Dendritic cell treated with granulocyte-macrophage colony-stimulating factor and Interleukin-4, amounts not matched to agents 40 ng/mL and 50 ng/mL, for 4 days (primary cell): ENCODE measurements at regions not wholly inside any gene's neighbourhood (a gene's known extent, or its start where the extent isn't known, plus 50 kb on each side); places are given as distances from the start of the nearest gene placed in this dataset.

Experiments used
- H3K27ac Mint-ChIP-seq: one replicate; pipeline ENCODE4 v1.8.0; 2022; ENCODE audit warnings: mild to moderate bottlenecking, mixed read lengths
- H3K27me3 Mint-ChIP-seq: one replicate; pipeline ENCODE4 v1.8.0; 2022; ENCODE audit warnings: mild to moderate bottlenecking, mixed read lengths
- H3K36me3 Mint-ChIP-seq: one replicate; pipeline ENCODE4 v1.8.0; 2022; ENCODE audit warnings: low read depth, mixed read lengths
- H3K4me1 Mint-ChIP-seq: one replicate; pipeline ENCODE4 v1.8.0; 2022; ENCODE audit warnings: low read depth, mixed read lengths
- H3K4me3 Mint-ChIP-seq: one replicate; pipeline ENCODE4 v1.8.0; 2022; ENCODE audit warnings: mild to moderate bottlenecking, moderate library complexity, mixed read lengths
- H3K9me3 Mint-ChIP-seq: one replicate; pipeline ENCODE4 v1.8.0; 2022; ENCODE audit warnings: mixed read lengths
- intact Hi-C: fragments of 100-400 bp; cut with micrococcal nuclease; formaldehyde crosslinking; loops from one replicate; pipeline ENCODE4 v1.15.0; 2022

DNA sequence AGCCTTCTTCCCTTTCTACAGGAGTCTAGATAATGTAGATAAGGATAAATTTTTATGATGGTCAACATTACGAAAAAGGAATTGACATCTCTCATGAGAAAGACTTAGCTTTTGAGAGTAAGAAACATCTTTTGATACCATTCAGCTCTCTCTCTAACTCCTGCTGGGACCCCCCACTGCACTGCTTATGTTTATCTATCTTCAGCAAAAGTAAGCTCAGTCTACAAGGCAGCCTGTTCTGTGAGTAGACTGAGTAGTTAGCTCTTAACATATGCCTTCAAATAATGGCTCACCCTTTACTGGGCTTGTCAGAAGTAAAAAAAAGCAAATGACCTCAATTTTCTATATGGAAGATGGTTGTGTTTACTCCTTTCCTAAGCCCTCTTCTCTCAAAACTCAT is 372.2 kb upstream of the CDH11 start:
- Mint-ChIP-seq H3K36me3 (no peaks in the 10 kb centered on the region), H3K4me3 (no peak overlapping the region), H3K27me3 (no peaks in the 10 kb centered on the region), H3K27ac (no peak overlapping the region), H3K9me3 (no peaks in the 10 kb centered on the region), H3K4me1 (no peaks in the 10 kb centered on the region)
- intact Hi-C loops: no loop called here

DNA sequence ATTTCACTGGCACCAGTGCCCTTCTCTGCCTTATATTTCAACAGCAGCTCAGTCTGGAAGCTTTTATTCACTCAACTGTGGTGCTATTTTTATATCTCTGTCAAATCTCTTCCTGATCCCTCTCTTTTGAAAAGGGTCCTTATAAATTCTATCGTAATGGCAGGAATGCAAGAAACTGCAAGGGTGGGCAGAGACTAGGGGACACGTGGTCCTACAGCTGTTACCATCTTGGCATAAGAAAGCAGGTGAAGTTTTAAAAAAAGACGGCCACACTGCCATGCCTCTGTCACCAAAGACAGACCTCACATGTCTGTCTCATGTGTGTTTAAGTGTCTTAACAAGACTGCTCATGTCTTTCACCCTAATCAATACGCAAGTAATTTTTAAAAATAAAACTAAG is 368.4 kb upstream of the CDH11 start:
- Mint-ChIP-seq H3K4me1 (no peaks in the 10 kb centered on the region), H3K27me3 (no peaks in the 10 kb centered on the region), H3K27ac (no peak overlapping the region), H3K36me3 (no peaks in the 10 kb centered on the region), H3K9me3 (no peaks in the 10 kb centered on the region), H3K4me3 (no peak overlapping the region)
- intact Hi-C loops: no loop called here

DNA sequence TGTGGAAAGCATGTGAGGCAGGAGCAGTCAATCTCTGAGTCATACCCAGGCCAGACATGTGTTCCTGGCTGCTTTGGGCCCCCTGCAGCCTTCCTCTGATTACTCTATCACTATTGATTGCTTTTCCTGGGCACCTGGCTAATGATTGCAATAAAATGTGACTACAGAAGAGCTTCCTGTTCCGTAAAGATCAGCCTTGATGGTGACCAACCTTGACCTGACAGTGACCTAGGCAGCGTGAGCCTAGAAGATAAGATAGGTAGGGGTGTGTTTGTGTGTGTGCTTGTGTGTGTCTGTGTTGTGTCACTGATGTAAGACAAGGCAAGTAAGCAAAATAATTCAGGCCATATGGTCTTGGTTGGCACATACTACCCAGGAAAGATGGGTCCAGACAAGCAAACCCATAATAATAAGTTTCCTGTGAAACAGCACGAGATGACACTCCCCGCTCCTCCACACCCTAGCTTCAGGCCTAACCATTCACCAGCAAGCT is 367.7 kb upstream of the CDH11 start:
- intact Hi-C loops: no loop called here
- H3K9me3 Mint-ChIP-seq: no peaks in the 10 kb centered on the region
- no peaks in the 10 kb centered on the region for H3K27me3 Mint-ChIP-seq

DNA sequence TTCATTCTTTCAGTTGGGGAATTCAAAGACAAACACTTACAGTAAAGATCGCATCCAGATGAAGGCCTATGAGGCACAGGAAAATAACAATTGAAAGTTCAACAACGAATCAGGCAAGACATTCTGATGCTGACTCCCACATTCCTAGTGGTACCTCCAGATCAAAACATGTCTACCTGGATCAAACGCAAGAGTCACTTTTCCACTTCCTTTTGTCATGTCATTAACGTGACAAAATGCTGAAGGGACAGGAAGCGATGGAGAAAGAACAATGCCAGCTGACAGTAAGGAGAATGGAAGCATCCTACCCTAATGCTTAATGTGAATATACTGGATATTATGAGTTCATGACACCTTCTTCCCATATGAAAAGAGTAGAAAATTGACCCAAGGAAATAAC is 365.4 kb upstream of the CDH11 start:
- H3K9me3 Mint-ChIP-seq: no peaks in the 10 kb centered on the region
- H3K4me3 Mint-ChIP-seq: no peak overlapping the region
- H3K27ac Mint-ChIP-seq: no peak overlapping the region
- no peaks in the 10 kb centered on the region for H3K27me3 Mint-ChIP-seq
- H3K4me1 Mint-ChIP-seq: no peaks in the 10 kb centered on the region
- intact Hi-C loops: no loop called here
- no peaks in the 10 kb centered on the region for H3K36me3 Mint-ChIP-seq

More for the DNA sequence above, 367.7 kb upstream of the CDH11 start:
- H3K36me3 Mint-ChIP-seq: no peaks in the 10 kb centered on the region
- no peak overlapping the region for H3K27ac Mint-ChIP-seq
- H3K4me1 Mint-ChIP-seq: no peaks in the 10 kb centered on the region
- H3K4me3 Mint-ChIP-seq: no peak overlapping the region

DNA sequence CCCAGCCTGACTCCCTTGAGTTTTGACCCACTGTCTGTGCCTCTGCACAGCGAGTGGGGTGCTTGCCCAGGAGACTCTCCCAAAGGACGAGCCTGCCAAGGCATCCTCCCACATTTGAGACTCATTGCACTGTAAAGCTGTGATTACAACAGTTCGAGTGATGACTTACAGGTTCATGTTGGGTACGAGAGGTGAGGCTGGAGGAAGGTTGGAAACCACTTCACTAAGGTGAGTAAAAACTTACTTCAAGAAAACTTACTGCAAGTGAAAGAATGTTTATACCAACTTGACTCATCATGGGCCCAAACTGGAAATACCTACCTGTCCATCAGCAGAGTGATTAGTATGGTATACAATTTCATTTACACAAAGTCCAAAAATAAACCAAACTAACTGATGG is 360.1 kb upstream of the CDH11 start:
- no peaks in the 10 kb centered on the region for H3K9me3 Mint-ChIP-seq
- intact Hi-C loops: no loop called here
- no peaks in the 10 kb centered on the region for H3K4me1 Mint-ChIP-seq
- no peaks in the 10 kb centered on the region for H3K36me3 Mint-ChIP-seq
- no peak overlapping the region for H3K4me3 Mint-ChIP-seq
- H3K27ac Mint-ChIP-seq: no peak overlapping the region
- no peaks in the 10 kb centered on the region for H3K27me3 Mint-ChIP-seq

DNA sequence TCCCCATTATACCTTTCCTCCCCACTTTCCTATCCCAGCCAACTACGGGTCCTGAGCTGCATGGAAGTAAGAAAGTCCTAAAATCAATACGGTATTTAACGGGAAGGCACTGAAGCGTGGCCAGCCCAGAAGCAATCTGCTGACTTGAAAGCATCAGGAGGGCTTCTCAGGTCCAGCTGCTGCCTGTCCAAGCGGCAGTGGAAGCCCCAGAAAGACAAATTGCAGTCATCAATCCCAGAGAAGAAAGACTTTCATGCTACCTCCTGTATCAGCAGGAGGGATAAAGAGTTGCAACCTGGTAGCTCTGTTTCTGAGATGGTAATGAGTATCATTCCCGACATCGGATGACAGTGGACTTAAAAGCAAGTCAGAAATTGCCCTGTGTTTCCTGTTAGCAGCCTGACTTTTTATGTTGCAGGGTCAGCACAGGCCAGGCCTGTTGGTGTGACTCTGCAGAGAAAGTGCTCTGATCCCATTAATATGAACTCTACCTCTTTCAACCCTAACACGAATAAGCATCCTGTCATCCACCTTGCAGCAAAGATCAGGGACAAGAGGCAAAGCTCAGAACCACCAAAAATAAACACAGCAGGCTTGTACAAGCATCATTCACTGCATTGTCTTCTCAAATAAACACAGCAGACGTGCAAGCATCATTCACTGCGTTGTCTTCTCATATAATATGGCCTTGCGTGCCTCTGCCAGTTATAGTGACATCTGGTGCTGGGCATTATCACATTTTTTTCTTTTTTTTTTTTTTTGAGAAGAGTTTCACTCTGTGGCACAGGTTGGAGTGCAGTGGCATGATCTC is 358.6 kb upstream of the CDH11 start:
- H3K36me3 Mint-ChIP-seq: no peaks in the 10 kb centered on the region
- H3K9me3 Mint-ChIP-seq: no peaks in the 10 kb centered on the region
- no peak overlapping the region for H3K4me3 Mint-ChIP-seq
- no peak overlapping the region for H3K27ac Mint-ChIP-seq
- H3K4me1 Mint-ChIP-seq: no peaks in the 10 kb centered on the region
- H3K27me3 Mint-ChIP-seq: no peaks in the 10 kb centered on the region
- intact Hi-C loops: no loop called here

DNA sequence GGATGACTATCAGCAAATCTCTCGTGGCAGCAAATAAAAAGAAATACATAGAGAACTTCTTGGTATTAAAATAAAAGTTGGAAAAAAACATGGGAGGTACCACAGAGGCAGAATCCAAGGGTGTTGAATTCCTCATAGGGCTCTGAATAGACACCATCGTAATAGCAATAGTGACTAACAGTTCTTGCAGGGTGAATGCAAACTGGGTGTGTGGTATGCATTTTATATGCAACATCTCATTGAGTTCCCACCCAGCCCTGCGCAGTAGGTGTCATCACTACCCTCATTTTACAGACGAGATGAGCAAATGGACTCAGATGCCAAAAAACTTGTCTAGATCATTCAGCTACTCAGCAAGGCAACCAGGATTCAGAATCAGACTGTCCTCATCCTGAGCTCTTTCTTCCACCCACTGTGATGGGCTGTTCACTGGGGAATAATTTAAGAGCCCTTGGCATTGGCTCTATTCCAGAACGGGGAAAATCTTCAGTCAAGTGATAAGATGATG is 354.6 kb upstream of the CDH11 start:
- H3K4me3 Mint-ChIP-seq: no peak overlapping the region
- H3K27ac Mint-ChIP-seq: no peak overlapping the region
- intact Hi-C loops: no loop called here
- H3K27me3 Mint-ChIP-seq: no peaks in the 10 kb centered on the region
- H3K4me1 Mint-ChIP-seq: no peaks in the 10 kb centered on the region
- H3K36me3 Mint-ChIP-seq: no peaks in the 10 kb centered on the region
- H3K9me3 Mint-ChIP-seq: no peaks in the 10 kb centered on the region

DNA sequence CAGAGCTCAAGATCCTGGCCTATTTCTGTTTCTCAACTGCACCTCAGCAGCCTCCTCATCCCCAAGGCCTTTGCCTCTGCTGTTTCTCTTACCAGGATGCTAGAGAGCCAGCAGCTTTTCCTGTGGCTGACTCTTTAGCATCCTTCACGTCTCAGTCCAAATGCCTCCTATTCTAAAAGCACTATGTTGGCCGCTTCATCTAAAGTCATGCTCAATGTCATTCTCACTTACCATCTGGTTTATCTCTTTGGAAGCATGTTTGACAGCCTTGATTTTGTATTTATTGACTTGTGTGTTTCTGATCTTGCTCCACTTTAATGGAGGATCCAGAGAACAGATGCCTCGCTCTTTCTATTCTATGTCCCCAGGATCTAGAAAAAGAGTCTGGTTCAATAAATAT is 351.8 kb upstream of the CDH11 start:
- Mint-ChIP-seq H3K4me1 (no peaks in the 10 kb centered on the region), H3K4me3 (no peak overlapping the region), H3K27me3 (no peaks in the 10 kb centered on the region), H3K27ac (no peak overlapping the region), H3K36me3 (no peaks in the 10 kb centered on the region), H3K9me3 (no peaks in the 10 kb centered on the region)
- intact Hi-C loops: no loop called here

DNA sequence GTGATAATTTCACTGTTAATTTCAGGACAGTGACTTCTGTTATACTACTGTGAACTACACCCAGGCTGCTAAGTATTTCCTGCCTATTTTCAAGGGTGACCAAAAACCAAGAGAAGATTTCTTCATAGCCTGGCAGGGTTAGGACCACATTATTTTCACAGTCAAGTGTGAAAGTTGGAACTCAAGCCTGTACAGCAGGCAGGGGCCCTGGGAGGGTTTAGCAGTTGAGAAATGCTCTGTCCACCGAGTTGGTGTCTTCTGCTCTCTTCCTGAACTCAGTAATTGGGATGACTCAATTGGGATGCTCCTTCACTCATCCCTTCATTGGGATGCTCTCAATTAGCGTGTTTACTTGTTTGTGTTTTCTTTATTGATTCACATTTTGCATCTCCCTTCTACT is 347.3 kb upstream of the CDH11 start:
- no peak overlapping the region for H3K27ac Mint-ChIP-seq
- no peaks in the 10 kb centered on the region for H3K4me1 Mint-ChIP-seq
- H3K4me3 Mint-ChIP-seq: no peak overlapping the region
- H3K9me3 Mint-ChIP-seq: peaks cover 11% of the 10 kb centered on the region
- H3K36me3 Mint-ChIP-seq: no peaks in the 10 kb centered on the region
- H3K27me3 Mint-ChIP-seq: no peaks in the 10 kb centered on the region
- intact Hi-C loops: no loop called here

DNA sequence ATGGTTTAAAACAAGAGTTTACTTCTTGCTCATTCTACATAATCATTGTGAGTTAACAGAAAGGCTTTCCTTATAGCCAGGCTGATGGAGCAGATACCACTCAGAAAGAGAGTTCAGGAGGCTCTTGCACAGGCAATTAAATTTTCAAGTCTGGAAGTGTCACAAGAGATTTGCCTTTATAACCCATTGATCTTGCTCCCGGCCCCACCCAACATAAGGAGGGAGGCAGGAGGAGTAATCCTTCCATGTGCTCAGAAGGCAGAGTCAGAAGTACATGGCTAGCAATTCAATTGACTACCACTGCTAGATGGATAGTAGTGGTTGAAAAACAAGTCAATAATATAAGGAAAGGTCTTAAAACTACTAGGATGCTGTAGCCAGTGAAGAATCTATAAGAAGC is 346.3 kb upstream of the CDH11 start:
- H3K36me3 Mint-ChIP-seq: no peaks in the 10 kb centered on the region
- H3K9me3 Mint-ChIP-seq: peaks cover 17% of the 10 kb centered on the region
- H3K27me3 Mint-ChIP-seq: no peaks in the 10 kb centered on the region
- no peaks in the 10 kb centered on the region for H3K4me1 Mint-ChIP-seq
- H3K27ac Mint-ChIP-seq: no peak overlapping the region
- intact Hi-C loops: no loop called here
- no peak overlapping the region for H3K4me3 Mint-ChIP-seq

DNA sequence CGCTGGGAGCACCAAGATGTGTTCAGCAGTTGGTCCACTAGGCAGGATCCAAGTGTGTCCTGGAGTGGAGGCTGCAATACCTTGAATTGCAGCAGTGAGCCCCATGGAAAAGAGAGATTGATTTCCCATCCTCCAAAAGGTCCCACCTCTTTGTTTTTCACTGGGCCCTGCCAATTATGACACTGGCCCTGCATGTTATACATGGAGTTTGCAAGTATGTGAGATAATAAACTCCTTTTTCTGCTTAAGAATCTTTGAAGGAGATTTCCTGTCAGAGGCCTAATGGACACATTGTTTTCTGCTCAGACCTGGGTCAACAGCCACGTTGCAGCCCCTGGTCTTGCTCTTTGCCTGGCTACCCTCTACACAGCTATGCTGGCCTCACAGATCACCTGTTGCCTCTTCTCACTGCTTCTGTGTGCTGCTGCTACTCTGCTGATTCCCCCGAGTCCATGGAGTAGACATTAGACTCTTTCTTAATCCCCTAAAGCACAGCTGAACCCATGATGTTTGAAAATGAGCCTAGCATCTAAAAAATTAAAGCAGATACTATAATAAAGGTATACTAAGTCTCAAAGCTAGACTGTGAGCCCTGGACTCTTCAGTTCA is 341.9 kb upstream of the CDH11 start:
- Mint-ChIP-seq H3K9me3 (peaks cover 17% of the 10 kb centered on the region), H3K27me3 (no peaks in the 10 kb centered on the region)
- intact Hi-C loops: no loop called here

DNA sequence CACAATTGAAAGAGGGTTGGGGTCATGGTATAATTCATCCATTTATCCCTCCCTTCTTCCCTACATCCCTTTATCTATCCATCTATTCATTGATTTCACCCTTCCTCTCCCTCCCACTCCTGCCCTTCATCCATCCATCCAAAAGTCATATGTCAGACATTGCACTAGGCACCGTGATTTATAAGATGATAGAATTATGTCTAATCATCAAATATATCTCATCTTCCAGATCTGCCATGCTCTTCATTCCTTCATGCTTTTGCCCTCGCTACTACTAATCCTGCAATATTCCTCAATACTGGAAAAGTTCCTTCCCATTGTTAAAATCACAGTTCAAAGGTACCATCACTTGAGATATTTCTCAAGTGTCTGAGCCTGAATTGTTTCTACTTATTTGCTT is 335.2 kb upstream of the CDH11 start:
- Mint-ChIP-seq H3K4me1 (no peaks in the 10 kb centered on the region), H3K36me3 (no peaks in the 10 kb centered on the region), H3K27ac (no peak overlapping the region), H3K4me3 (no peak overlapping the region), H3K9me3 (no peaks in the 10 kb centered on the region), H3K27me3 (no peaks in the 10 kb centered on the region)
- intact Hi-C loops: no loop called here

More for the DNA sequence above, 341.9 kb upstream of the CDH11 start:
- no peaks in the 10 kb centered on the region for H3K4me1 Mint-ChIP-seq
- no peak overlapping the region for H3K4me3 Mint-ChIP-seq
- H3K27ac Mint-ChIP-seq: no peak overlapping the region
- no peaks in the 10 kb centered on the region for H3K36me3 Mint-ChIP-seq

DNA sequence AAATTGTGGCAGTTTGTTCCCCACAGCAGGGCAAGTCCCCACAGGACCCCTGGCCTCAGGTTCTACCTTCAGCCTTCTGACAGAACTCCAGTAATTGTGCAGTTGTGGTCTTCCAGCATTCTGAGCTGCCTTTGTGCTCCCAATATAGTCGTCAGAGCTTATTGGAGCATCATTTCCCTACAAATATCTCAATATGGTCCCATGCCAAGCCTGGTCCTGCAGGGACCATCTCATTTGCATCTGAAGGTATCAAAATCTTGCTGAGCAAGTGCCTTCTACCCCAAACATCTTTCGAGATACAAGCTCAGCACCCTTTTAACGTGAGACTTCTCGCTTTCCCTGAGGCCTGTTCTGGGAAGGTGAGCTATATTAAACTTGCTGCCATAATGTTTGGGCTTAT is 333.9 kb upstream of the CDH11 start:
- Mint-ChIP-seq H3K9me3 (no peaks in the 10 kb centered on the region), H3K36me3 (no peaks in the 10 kb centered on the region), H3K27me3 (no peaks in the 10 kb centered on the region), H3K27ac (no peak overlapping the region), H3K4me1 (no peaks in the 10 kb centered on the region), H3K4me3 (no peak overlapping the region)
- intact Hi-C loops: no loop called here

DNA sequence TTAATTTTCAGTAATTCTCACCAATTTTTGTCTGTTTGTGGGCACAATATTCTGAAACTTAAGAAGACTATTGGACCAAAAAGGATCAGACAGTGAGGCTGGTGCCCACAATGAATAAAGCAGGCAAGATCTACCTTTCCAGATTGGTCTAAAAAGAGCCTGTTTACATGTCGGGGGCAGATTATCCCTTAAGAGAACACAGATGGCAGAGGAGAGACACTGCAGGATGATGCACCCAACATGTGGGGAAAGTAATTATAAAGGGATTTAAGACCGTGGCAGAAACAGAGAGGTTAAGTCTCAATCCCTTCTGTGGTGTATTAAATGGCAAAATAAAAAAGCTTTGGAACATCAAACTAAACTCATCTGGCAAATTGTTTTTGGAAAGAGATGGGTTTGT is 331.8 kb upstream of the CDH11 start:
- no peaks in the 10 kb centered on the region for H3K27me3 Mint-ChIP-seq
- no peak overlapping the region for H3K27ac Mint-ChIP-seq
- H3K36me3 Mint-ChIP-seq: no peaks in the 10 kb centered on the region
- no peak overlapping the region for H3K4me3 Mint-ChIP-seq
- H3K4me1 Mint-ChIP-seq: no peaks in the 10 kb centered on the region
- H3K9me3 Mint-ChIP-seq: peaks cover 13% of the 10 kb centered on the region
- intact Hi-C loops: no loop called here
